Cardiac septum (tissue), 1 donor: ENCODE measurements at regions not wholly inside any gene's neighbourhood (a gene's known extent, or its start where the extent isn't known, plus 50 kb on each side); places are given as distances from the start of the nearest gene placed in this dataset.

Experiments used
- DNase-seq: peaks from one replicate; pipeline ENCODE4 v3.0.0-alpha.2; 2020; ENCODE audit warnings: low spot score
- intact Hi-C: fragments of 100-400 bp; cut with DNase I; formaldehyde crosslinking; loops from one replicate; pipeline ENCODE4 v1.14.0; 2022
- donor health status: DM: no; HTN: no; CAD: no.

DNA sequence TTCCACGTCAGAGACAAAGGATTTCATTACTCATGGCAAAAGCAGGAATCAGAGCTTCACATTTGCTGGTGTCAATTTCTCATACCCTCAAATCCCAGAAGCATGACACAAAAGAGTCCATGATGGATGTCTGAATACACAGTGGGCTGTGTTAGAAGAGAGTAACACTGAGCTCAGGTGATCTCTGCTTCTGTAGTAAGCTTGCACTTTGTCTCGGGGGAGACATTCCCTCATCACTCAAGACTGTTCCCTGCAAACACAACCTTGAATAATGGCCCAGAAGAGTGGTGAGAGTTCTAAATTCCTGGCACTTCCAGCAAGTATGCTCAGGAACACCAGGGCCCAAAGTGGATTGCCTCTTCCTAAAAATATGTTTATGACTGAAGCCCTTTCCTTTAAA lies 1787.2 kb upstream of the SEL1L start:
- DNase-seq = no peak
- intact Hi-C loops = no loop called here

DNA sequence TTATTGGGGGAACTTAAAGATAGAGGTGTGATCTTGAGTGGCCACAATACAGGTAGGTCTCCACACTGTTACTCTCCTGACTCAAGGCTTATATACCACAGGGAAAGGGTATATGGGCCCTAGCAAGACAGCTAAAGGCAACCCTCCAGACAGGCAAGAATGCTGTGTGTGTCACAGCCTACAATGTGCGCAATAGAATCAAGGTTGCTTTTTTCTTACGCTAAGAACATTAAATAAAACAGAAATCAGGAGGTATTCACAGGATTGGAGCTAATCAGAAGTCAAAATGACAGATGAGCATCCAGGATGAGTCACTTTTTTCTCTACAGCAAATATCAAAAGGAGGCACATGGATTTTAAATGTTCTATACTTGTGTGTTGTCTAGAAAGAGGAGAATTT lies 1797.9 kb upstream of the SEL1L start:
- intact Hi-C loops = no loop called here
- DNase-seq = no peak

DNA sequence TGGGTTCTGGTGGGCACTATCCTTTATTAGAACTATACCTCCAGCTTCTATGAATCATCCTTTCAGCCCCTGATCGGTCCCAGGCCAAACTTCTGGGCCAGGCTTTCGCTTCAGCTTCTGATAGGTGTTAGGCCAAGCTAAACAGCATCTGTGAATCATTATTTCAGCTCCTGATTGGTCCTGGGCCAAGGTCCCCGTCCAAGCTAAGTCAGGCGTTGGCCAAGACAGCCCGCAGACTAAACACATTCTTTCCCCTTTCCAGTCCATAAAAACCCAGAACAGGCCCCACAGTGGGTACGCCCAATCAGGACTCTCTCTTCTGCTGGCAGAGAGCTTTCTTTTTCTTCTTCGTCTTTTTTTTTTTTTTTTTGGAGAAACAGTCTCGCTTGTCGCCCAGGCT lies 1808.9 kb upstream of the SEL1L start:
- peak; percentile 70 for DNase-seq
- intact Hi-C loops = no loop called here

DNA sequence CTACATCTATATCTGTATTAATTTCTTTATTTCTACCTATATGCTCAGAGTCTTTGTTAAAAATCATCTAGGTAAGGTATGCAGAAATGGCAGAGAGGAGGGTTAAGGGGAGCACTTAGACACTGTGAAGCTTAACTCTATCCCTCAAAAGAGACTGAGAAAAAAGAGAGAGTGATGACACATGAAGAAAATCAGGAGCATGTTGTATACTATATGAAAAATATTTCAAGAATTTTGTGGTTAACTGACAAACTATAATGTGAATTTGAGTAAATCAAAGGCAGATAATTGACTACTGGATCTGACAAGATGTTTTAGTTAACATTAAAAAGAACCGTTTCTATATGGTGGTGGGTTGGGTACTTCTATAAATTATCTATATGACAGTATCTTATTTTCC lies 1814.2 kb upstream of the SEL1L start:
- no peak for DNase-seq
- intact Hi-C loops = no loop called here

DNA sequence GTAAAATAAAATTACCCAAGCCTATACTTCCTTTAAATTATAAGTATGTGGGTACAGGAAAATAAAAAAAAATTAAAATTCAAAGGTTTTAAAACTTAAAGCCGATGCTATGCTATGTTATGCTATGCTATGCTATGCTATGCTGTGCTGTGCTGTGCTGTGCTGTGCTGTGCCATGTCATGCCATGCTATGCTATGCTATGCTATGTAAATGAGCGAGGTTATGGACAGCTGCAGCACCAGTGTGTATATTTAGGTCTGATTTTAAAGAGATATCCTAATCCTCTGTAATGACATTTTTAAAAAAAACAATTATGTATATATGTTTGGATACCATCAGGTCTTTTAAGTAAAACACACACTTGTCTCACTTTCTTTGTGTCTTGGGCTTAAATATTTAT lies 1822.0 kb upstream of the SEL1L start:
- no peak for DNase-seq
- intact Hi-C loops = no loop called here

DNA sequence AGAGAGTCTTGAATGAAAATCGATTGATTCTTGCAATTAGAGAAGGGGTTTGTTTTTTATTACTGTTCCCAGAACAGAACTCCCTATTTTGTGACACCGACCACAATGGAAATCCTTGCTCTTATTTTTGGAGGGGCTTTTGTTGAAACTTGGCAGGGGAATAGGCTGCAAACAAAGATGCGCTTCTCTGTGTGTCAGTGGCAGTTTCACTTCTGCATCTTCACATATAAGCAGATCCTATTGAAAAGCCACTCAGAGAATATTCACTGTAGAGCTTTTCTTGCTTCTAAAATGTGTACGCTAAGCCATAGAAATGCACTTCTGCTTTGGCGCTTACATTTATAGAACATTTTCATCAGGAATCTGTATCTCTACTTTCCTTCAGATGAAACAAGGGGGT lies 1822.4 kb upstream of the SEL1L start:
- DNase-seq = no peak
- intact Hi-C loops = no loop called here

DNA sequence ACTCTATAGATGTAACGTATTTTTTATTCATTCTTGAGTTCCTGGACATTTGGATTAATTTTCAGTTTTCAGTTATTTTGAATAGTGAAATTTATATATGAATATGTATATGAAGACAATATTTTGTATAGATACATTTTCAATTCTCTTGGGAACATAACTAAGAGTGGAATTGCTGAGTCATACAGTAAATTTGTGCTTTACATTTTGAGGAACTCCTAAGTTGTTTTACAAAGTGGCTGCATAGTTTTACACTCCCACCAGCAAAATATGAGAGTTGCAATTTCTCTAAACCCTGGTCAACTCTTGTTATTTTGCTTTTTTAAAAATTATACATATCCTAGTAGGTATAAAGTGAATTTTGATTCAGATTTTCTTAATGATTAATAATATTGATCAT lies 1838.6 kb upstream of the SEL1L start:
- DNase-seq = no peak
- intact Hi-C loops = no loop called here

DNA sequence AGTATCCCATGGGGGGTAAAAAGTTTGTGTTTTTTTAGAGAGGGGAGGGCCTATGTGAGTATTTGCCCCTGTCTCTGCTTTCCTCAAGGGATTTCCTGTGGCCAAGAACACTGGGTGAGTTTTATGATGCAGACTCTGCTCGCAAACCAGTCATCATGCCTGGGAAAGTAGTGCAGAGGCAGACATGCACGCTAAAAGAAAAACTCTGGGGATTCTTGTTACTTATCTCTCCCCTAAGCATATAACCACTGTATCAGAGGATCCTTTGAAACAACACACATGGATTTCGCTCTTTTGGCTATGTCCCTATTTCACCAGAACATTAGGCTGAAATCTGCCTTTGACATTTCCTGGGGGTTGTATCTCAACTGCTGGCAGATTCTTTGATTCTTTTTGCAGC lies 1845.8 kb upstream of the SEL1L start:
- intact Hi-C loops = no loop called here
- no peak for DNase-seq

DNA sequence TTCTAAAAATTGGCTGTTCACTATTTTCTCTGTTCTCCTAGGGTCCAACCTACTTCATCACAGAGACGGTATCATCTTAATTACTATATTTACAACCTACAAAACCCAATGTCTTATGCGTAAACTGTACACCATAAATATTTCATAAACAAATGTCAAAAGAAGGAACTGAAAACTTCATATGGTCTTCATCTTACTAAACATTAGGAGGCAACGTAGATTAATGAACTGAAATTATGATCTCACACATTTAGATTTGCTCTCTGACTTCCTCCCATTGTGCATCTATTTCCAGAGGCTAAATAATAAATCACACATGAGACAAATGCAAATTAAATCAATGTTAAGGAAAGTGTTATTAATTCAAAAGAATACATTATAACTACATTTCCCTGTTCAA lies 1850.6 kb upstream of the SEL1L start:
- intact Hi-C loops = no loop called here
- DNase-seq = no peak

DNA sequence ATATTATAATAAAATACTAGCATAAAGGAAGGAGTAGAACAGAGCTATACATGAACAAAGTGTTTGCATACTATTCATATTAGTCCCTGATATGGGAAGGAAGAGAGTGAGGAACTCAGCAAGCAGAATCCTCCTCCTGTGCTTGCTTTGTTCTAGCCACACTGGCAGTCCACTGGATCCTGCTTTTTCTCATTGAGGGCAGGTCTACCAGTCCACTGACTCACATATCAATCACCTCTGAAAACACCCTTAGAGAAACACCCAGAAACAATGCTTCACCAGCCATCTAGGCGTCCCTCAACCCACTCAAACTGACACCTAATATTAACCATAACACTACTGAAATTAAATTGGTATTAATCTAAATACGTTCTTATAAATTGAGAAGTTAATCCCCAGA lies 1861.7 kb upstream of the SEL1L start:
- intact Hi-C loops = no loop called here
- no peak for DNase-seq

DNA sequence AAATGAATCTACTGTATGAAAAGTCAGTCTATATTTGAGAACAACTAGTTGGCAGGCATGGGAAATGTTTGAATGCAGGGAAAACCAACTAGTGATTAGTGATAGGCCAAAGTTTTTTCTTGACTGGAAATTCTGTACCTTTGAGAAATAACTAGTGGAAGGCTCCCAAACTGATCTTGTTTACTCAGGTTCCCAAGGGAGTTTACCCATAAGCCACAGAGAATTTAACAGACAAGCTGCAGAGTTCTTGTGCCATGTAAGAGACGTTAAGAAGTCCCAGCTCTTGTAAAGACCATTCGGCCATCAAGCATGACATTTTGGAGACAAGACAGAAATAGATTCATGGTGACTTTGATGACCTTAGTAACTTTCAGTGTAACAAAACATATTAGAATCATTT lies 1882.8 kb upstream of the SEL1L start:
- intact Hi-C loops = no loop called here
- no peak for DNase-seq

DNA sequence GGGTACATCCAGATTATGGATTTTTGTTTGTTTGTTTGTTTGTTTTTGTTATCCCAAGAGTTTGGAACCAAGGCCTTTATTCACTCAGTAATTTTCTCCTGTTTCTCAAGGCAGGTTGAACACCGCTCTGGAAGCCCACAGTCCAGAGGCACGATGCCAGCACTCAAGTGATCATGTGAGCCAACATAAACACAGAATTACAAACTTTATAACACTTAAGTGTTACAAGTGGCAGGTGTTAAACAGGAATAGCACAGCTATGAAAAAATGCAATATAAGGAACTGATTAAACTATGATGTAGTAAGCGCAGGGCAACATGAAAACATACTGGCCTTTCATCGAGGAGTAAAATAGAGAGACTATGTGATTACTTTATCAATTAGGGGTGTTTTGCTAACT lies 1885.8 kb upstream of the SEL1L start:
- intact Hi-C loops = no loop called here
- DNase-seq = no peak

DNA sequence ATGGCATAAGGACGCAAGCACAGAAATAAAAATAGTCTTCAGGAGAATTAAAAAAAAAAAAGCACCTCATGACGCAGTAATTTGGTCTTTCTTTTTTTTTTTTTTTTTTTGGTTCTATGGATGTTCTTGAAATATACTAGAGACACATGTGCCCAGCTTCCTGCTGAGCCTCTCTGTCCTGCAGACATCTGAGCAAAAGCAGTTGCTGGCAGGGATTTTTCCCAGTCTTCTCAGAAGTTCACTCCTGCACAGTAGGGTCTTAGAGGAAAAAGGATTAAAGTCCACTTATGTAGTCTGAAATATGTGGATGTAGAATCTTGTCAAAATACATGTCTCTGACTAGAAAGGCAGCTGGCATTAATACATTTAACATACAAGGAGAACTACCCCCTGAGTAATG lies 1888.1 kb upstream of the SEL1L start:
- no peak for DNase-seq
- intact Hi-C loops = no loop called here

DNA sequence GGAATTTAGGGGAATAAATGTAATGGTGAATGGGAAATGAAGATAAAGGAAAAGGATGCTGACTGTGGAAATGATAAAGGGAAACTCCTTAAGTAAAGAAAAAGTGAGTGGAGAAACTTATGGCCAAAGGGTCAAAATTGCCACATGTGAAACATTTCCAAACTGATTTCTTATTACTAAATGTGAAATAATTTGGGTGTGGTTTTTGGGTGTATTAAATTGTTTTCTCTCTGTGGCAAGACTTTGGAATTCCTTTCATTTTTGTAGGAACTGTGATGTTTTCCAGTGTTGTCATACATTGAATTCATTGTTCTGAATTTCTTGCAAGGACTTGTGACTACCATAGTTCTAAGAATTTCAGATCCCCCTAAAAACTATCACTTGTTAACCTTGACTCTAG lies 1891.5 kb upstream of the SEL1L start:
- intact Hi-C loops = no loop called here
- DNase-seq = no peak

DNA sequence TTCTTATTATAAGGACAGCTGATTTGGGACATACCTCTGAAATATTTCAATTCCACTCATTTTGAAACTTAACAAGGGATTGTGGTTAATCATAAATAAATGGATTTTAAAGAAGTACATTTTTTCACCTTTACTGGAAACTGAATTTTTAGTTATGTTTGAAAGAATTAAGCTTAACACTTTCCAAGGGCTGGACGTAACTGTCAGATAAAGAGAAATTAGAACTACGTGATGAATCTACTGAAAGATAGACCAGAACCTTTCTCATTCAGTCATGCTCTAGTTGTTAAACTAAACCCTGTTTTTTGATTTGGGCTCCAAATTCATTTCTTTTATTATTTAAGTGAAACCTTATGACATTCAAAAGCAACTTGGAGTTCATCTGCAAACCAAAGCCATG lies 1892.1 kb upstream of the SEL1L start:
- intact Hi-C loops = no loop called here
- DNase-seq = no peak

DNA sequence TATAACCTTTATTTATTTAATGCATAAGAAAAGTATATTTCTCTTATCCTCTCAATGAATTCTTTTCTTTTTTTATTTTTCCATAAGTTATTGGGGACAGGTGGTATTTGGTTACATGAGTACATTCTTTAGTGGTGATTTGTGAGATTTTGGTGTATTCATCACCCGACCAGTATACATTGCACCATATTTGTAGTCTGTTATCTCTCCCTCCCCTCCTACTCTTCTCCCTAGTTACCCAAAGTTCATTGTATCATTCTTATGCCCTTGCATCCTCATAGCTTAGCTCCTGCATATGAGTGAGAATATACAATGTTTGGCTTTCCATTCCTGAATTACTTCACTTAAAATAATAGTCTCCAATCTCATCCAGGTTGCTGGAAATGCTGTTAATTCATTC lies 1900.0 kb upstream of the SEL1L start:
- no peak for DNase-seq
- intact Hi-C loops = no loop called here

DNA sequence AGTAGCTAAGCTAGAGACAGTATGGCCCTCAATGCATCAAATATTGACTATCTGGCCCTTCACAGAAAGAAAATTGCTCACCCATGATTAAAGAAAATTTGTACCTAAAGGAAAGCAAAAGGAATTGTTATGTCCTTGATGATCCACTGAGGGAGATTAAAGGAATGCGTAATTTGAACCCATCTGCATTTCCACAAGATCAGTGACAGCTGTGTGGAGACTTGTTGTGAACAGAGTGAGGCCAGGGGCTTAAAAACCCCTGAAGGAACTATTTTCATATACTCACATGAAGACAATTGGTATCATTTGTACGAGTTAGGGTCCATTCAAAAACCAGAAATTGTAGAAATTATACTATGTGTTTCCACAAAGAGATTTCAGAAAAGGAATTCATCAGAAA lies 1908.1 kb upstream of the SEL1L start:
- DNase-seq = no peak
- intact Hi-C loops = no loop called here

DNA sequence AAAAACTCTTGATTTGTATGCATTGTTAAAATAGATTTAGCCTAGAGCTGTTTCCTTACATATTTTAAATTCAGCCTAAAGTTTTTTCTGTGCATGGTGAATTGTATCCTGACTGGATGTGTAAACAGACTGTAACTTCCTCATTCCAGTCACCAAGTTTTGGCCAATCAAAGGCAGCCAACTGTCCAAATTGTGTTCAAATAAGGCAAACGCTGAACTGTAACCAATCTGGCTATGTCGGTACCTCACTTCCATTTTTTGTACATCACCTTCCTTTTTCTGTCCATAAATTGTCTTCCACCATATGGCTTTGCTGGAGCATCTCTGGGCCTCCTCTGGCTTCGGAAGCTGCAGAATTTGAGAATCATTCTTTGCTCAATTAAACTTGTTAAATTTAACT lies 1921.9 kb upstream of the SEL1L start:
- intact Hi-C loops = no loop called here
- DNase-seq = no peak

DNA sequence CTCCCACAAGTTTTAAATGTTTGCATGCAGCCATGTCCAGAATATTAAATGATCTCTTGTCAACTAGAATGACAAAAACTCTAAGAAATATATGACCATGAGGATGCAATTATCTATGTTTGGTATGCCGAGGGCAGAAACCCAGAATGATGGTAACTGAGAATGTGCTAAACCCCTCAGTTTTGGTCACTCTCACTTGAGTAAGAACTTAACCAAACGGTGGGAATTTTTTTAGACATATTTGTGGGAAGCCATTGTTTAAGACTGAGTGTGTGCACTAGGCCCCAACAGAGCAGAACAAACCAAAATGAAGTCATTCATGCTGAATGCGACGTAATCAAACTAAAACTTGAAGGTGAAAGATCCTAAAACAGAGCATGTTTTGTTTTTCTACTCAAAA lies 1927.9 kb upstream of the SEL1L start:
- intact Hi-C loops = loop anchor here (10.0 kb wide), 1 partner anchor 157 kb away; no protein-coding TSS in a partner anchor
- no peak for DNase-seq

DNA sequence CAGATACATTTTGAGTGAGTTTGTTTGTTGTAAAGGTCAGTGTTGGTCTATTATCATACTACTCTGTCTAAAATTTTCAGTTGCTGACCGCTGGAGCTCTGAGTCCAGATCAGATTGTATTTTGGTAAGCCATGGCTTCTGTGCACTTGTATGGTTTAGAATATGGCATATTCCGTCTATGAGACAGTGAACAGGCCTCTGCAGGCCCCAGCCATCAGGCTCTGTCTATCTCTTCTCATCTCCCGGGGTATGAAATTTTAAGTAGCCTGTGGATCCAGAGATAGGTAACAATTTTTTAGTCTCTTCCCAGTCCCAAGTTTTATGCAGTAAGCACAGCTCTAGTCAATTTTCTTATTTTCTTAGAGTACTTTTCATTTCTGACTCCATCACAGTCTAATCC lies 1929.1 kb upstream of the SEL1L start:
- no peak for DNase-seq
- intact Hi-C loops = loop anchor here (10.0 kb wide), 1 partner anchor 158 kb away; no protein-coding TSS in a partner anchor

DNA sequence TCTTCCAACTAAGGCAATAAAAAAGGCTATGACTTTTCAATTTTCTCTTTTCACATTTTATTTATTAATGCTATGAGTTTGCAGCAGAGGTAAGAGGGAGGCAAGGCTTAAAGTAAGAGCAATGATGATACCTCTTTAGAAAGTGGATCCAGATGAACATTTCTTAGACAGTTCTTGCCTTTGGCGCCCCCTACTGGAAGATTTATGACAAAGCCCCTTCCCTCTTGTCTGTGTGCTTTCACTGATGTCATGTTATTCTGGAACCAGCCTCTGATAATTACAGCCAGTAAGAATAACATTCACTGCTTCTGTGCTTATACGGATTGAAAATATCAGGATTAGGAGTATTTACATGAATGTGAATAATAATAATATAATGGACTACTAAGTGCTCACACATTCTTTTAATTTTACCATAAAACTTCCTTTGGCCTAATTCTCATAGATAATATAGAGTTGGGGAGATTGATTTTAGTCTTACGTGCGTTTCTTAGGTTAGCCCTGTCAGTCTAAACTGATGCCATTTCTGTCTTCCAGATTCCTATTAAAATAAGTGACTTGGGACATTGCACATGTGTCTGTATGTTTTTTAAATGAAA lies 1929.9 kb upstream of the SEL1L start:
- intact Hi-C loops = loop anchor here (10.0 kb wide), 1 partner anchor 159 kb away; no protein-coding TSS in a partner anchor
- DNase-seq = no peak

DNA sequence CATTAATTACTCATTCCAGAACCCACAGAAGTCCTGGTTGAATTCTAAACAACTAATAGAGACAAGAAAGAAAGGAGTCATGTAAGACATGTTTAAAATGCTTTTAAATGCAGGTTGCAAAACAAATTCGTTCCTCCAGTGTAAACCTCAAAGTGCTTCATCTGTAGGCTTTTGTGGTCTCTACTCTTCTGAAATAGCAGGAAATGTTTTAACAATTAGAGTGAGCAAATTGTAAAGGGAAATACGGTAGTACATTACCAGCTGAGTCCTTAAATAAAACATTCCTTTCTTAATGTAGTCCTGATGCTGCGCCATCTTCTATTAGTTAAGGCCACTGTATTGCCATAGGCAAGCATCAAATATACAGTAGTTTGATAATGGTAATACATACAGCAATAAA lies 1934.2 kb upstream of the SEL1L start:
- no peak for DNase-seq
- intact Hi-C loops = loop anchor here (10.0 kb wide), 1 partner anchor 163 kb away; no protein-coding TSS in a partner anchor
